Endothelial cell (in vitro differentiated cells): ENCODE measurements at regions not wholly inside any gene's neighbourhood (a gene's known extent, or its start where the extent isn't known, plus 50 kb on each side); places are given as distances from the start of the nearest gene placed in this dataset.

Experiments
- DNase-seq: peaks from one replicate; pipeline ENCODE4 v3.0.0; 2021; ENCODE audit warnings: low spot score
- H3K27ac Mint-ChIP-seq: one replicate; pipeline ENCODE4 v1.8.0; 2021; ENCODE audit warnings: mixed read lengths, inconsistent platforms; ENCODE audit not compliant: unreplicated experiment
- H3K27me3 Mint-ChIP-seq: one replicate; pipeline ENCODE4 v1.8.0; 2021; ENCODE audit warnings: mild to moderate bottlenecking, moderate library complexity, mixed read lengths, inconsistent platforms; ENCODE audit not compliant: unreplicated experiment
- H3K36me3 Mint-ChIP-seq: one replicate; pipeline ENCODE4 v1.8.0; 2021; ENCODE audit warnings: mild to moderate bottlenecking, low read depth, mixed read lengths, inconsistent platforms; ENCODE audit not compliant: unreplicated experiment
- H3K4me1 Mint-ChIP-seq: one replicate; pipeline ENCODE4 v1.8.0; 2021; ENCODE audit warnings: mild to moderate bottlenecking, mixed read lengths, inconsistent platforms; ENCODE audit not compliant: unreplicated experiment
- H3K4me3 Mint-ChIP-seq: one replicate; pipeline ENCODE4 v1.8.0; 2021; ENCODE audit warnings: mild to moderate bottlenecking, mixed read lengths, inconsistent platforms; ENCODE audit not compliant: unreplicated experiment
- H3K9me3 Mint-ChIP-seq: one replicate; pipeline ENCODE4 v1.8.0; 2021; ENCODE audit warnings: mixed read lengths, inconsistent platforms; ENCODE audit not compliant: unreplicated experiment
- TF ChIP-seq, protein P1 (sequence below): fragments of 200-600 bp; sonication (generic); IDR thresholded peaks from one replicate; pipeline ENCODE4 v1.5.0; 2021; ENCODE audit warnings: antibody characterized with exemption; ENCODE audit not compliant: unreplicated experiment

DNA sequence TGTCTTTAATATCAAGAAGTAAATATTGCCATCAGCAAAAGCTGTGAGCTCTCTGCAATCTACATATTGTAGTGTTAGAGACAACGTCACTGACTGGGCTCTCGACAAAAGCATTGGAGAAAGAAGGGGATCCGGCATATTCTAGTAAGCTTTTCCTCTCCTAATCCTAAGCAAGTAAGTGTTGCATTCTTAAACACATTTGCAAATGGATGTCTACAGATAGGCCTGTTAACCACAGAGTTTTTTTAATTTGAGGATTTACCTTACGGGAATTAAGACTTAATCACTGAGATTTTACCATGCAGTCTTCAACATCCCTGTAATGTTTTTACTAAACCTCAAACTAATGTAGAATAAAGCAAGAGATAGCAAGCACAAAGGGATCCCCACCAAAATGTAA, 426.5 kb upstream of the CAMK1G start:
- Mint-ChIP-seq H3K4me3 (no peak overlapping the region), H3K27me3 (no peaks in the 10 kb centered on the region), H3K4me1 (no peaks in the 10 kb centered on the region), H3K9me3 (no peaks in the 10 kb centered on the region), H3K27ac (no peak overlapping the region), H3K36me3 (no peaks in the 10 kb centered on the region)
- TF ChIP-seq, protein P1, sequence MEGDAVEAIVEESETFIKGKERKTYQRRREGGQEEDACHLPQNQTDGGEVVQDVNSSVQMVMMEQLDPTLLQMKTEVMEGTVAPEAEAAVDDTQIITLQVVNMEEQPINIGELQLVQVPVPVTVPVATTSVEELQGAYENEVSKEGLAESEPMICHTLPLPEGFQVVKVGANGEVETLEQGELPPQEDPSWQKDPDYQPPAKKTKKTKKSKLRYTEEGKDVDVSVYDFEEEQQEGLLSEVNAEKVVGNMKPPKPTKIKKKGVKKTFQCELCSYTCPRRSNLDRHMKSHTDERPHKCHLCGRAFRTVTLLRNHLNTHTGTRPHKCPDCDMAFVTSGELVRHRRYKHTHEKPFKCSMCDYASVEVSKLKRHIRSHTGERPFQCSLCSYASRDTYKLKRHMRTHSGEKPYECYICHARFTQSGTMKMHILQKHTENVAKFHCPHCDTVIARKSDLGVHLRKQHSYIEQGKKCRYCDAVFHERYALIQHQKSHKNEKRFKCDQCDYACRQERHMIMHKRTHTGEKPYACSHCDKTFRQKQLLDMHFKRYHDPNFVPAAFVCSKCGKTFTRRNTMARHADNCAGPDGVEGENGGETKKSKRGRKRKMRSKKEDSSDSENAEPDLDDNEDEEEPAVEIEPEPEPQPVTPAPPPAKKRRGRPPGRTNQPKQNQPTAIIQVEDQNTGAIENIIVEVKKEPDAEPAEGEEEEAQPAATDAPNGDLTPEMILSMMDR: no peak
- no peak for DNase-seq

DNA sequence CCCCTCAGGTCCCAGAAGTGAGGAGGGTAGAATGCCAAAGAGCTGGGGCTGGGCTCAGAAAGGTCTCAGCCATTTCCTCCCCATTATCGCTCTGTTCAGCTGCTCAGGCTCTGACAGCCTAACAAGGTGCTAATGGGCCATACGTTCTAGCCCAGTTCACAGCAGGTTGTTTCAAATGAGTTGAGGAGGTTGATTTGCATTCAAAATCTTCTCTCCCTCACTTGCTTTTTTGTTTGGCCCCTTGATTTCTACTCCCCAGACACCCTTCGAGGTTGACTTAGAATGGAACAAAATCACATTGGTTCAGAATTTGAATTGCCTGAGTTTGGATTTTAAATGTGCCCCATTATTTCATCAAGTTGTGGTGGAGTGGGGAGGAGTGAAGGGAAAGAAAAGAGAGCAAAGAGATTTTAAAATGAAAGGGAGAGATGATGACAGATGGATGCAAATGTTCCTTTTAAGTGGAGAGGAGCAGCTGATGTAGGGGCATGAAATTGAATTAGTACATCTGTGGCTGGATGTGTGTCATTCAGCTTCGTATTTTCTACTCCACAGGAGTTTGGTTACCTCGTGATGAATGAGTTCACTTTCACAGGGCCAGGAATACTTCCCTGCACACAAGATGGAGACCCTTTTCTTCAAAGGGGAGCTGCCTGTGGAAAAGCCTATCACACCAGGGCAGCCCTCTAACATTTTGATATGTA, 425.8 kb upstream of the CAMK1G start:
- no peaks in the 10 kb centered on the region for H3K9me3 Mint-ChIP-seq
- no peaks in the 10 kb centered on the region for H3K4me1 Mint-ChIP-seq
- H3K36me3 Mint-ChIP-seq: no peaks in the 10 kb centered on the region
- TF ChIP-seq, protein P1: no peak
- no peak overlapping the region for H3K4me3 Mint-ChIP-seq
- H3K27ac Mint-ChIP-seq: no peak overlapping the region
- DNase-seq: no peak
- no peaks in the 10 kb centered on the region for H3K27me3 Mint-ChIP-seq

GRCh38 chr1:209158851-209159250, 424.7 kb upstream of the CAMK1G start:
- no peaks in the 10 kb centered on the region for H3K4me1 Mint-ChIP-seq
- TF ChIP-seq, protein P1: no peak

DNA sequence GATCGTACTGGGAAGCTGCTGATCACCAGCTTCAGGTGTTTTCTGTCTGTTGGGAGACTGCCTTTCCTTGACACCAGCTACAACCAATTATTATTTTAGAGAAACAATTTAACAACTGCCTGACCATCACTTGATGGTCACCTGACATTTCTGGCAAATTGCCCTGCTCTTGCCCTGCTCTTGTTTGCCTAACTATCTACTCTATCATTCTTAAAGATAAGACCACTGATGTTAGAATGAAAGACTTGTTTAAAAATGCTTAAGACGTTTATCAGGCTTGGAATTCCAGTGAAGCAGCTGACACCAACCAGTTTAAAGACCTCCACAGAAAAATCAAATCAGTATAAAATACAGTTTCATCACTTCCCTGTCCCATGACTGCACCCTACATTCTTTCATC, 423.3 kb upstream of the CAMK1G start:
- no peaks in the 10 kb centered on the region for H3K36me3 Mint-ChIP-seq
- no peak overlapping the region for H3K4me3 Mint-ChIP-seq
- TF ChIP-seq, protein P1: no peak
- H3K9me3 Mint-ChIP-seq: no peaks in the 10 kb centered on the region
- no peak for DNase-seq
- no peaks in the 10 kb centered on the region for H3K27me3 Mint-ChIP-seq
- H3K27ac Mint-ChIP-seq: no peak overlapping the region
- H3K4me1 Mint-ChIP-seq: no peaks in the 10 kb centered on the region

More at GRCh38 chr1:209158851-209159250, 424.7 kb upstream of the CAMK1G start:
- no peaks in the 10 kb centered on the region for H3K36me3 Mint-ChIP-seq
- no peak overlapping the region for H3K27ac Mint-ChIP-seq
- no peak overlapping the region for H3K4me3 Mint-ChIP-seq
- no peaks in the 10 kb centered on the region for H3K27me3 Mint-ChIP-seq
- no peak for DNase-seq
- no peaks in the 10 kb centered on the region for H3K9me3 Mint-ChIP-seq

- no peaks in the 10 kb centered on the region for H3K36me3 Mint-ChIP-seq
- DNase-seq: no peak
- no peaks in the 10 kb centered on the region for H3K9me3 Mint-ChIP-seq
- H3K4me3 Mint-ChIP-seq: no peak overlapping the region
- TF ChIP-seq, protein P1: no peak
- H3K27me3 Mint-ChIP-seq: no peaks in the 10 kb centered on the region
- H3K27ac Mint-ChIP-seq: no peak overlapping the region
- H3K4me1 Mint-ChIP-seq: no peaks in the 10 kb centered on the region
Observed at GRCh38 chr1:209162651-209163050, 420.9 kb upstream of the CAMK1G start.
